ENCODE measurements at regions not wholly inside any gene's neighbourhood (a gene's known extent, or its start where the extent isn't known, plus 50 kb on each side); places are given as distances from the start of the nearest gene placed in this dataset.

DNA sequence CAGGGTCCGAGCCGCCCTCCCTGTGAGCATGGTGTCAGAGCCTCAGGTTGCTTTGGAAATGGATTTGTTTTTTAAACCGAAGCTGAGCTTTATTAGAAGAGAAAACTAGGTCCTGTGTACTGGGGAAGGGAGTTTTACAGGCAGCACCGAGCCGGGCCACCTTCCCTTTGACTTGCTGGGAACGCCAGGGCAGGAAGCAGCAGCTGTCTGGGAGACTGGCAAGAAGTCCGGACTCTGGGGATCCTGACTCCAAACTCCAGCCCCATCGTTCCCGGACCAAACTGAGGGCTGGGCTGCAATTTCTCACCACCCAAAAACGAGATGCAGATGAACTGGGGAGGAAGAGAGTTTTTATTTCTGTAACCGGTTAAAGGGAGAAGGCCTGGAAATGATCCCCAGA is 214.9 kb upstream of the KCNG1 start:
- Histone ChIP-seq H3K4me3 (ENCODE audit: control insufficient read depth in 2 of 3, extremely low read depth in 1 of 3, insufficient read depth in 2 of 3, low read depth in 1 of 3, low read length in 3 of 3) (no peak overlapping the region), H3K9me1 (ENCODE audit: control insufficient read depth, extremely low read depth, insufficient read depth, low read length) (no peaks in the 10 kb centered on the region), H3K9ac (ENCODE audit: control insufficient read depth, extremely low read depth, insufficient read depth, low read length) (no peak overlapping the region), H2AFZ (ENCODE audit: control insufficient read depth, low read length) (no peak overlapping the region), H3K27ac (ENCODE audit: control insufficient read depth, insufficient read depth, low read length) (no peak overlapping the region), H3K36me3 (ENCODE audit: control insufficient read depth in 2 of 2, extremely low read depth in 1 of 2, insufficient read depth in 2 of 2, low read length in 2 of 2) (no peaks in the 10 kb centered on the region), H3K27me3 (ENCODE audit: control insufficient read depth, extremely low read depth, insufficient read depth, low read length) (no peaks in the 10 kb centered on the region), H3K4me1 (ENCODE audit: control insufficient read depth, extremely low read depth, insufficient read depth, low read length) (no peaks in the 10 kb centered on the region), H3K4me2 (ENCODE audit: control insufficient read depth, extremely low read depth, insufficient read depth, low read depth, low read length) (no peak overlapping the region), H3K79me2 (ENCODE audit: control insufficient read depth, insufficient read depth, low read length) (no peaks in the 10 kb centered on the region), H3K9me3 (ENCODE audit: control insufficient read depth, low read depth, low read length) (peaks cover under 1% of the 10 kb centered on the region), H4K20me1 (ENCODE audit: control insufficient read depth, extremely low read depth, insufficient read depth, low read length) (no peaks in the 10 kb centered on the region)
- TF ChIP-seq EZH2 (IDR thresholded peaks at IDR 0.05; ENCODE audit: low read length), result no peak
- TF ChIP-seq, protein P1, sequence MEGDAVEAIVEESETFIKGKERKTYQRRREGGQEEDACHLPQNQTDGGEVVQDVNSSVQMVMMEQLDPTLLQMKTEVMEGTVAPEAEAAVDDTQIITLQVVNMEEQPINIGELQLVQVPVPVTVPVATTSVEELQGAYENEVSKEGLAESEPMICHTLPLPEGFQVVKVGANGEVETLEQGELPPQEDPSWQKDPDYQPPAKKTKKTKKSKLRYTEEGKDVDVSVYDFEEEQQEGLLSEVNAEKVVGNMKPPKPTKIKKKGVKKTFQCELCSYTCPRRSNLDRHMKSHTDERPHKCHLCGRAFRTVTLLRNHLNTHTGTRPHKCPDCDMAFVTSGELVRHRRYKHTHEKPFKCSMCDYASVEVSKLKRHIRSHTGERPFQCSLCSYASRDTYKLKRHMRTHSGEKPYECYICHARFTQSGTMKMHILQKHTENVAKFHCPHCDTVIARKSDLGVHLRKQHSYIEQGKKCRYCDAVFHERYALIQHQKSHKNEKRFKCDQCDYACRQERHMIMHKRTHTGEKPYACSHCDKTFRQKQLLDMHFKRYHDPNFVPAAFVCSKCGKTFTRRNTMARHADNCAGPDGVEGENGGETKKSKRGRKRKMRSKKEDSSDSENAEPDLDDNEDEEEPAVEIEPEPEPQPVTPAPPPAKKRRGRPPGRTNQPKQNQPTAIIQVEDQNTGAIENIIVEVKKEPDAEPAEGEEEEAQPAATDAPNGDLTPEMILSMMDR (optimal IDR thresholded peaks at IDR 0.05 in 1 of 3, IDR thresholded peaks at IDR 0.05 in 1 of 3, conservative IDR thresholded peaks at IDR 0.05 in 1 of 3; ENCODE audit: extremely low read depth in 1 of 3, insufficient read depth in 2 of 3, low read length in 3 of 3), result no peak
- dilution Hi-C loops (cut with MboI; ENCODE audit: extremely low pct_ligation_motif_present, low sequenced_read_pairs), result no loop called here
- DNase-seq (ENCODE audit: low read depth, low spot score) (no peak), FAIRE-seq (no peak)

DNA sequence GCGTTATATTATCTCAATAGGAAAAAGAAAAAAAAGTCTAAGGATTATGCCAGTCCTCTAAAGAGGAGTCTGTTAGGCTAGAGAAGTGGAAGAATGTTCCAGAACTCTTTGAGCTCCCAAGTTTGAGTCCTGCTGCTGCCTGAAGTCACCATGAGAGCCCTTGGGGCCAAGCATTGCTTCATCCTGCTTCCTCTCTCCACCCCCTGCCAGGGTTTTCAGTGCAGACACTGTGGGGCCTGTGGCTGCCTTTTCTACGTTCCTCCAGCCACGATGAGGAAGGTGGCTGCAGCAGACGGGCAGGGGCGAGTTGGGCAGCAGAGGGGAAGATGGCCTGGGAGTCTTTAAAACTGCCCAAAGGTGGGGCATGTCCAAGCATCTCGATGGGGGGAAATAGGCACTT is 214.4 kb upstream of the KCNG1 start:
- Histone ChIP-seq H3K4me2 (ENCODE audit: control insufficient read depth, extremely low read depth, insufficient read depth, low read depth, low read length) (no peak overlapping the region), H3K36me3 (ENCODE audit: control insufficient read depth in 2 of 2, extremely low read depth in 1 of 2, insufficient read depth in 2 of 2, low read length in 2 of 2) (no peaks in the 10 kb centered on the region), H3K9me1 (ENCODE audit: control insufficient read depth, extremely low read depth, insufficient read depth, low read length) (no peaks in the 10 kb centered on the region), H4K20me1 (ENCODE audit: control insufficient read depth, extremely low read depth, insufficient read depth, low read length) (no peaks in the 10 kb centered on the region), H3K79me2 (ENCODE audit: control insufficient read depth, insufficient read depth, low read length) (no peaks in the 10 kb centered on the region), H3K27me3 (ENCODE audit: control insufficient read depth, extremely low read depth, insufficient read depth, low read length) (no peaks in the 10 kb centered on the region), H3K9me3 (ENCODE audit: control insufficient read depth, low read depth, low read length) (no peaks in the 10 kb centered on the region), H3K4me1 (ENCODE audit: control insufficient read depth, extremely low read depth, insufficient read depth, low read length) (no peaks in the 10 kb centered on the region), H3K27ac (ENCODE audit: control insufficient read depth, insufficient read depth, low read length) (no peak overlapping the region), H3K9ac (ENCODE audit: control insufficient read depth, extremely low read depth, insufficient read depth, low read length) (no peak overlapping the region), H2AFZ (ENCODE audit: control insufficient read depth, low read length) (no peak overlapping the region), H3K4me3 (ENCODE audit: control insufficient read depth in 2 of 3, extremely low read depth in 1 of 3, insufficient read depth in 2 of 3, low read depth in 1 of 3, low read length in 3 of 3) (no peak overlapping the region)
- TF ChIP-seq, protein P1 (optimal IDR thresholded peaks at IDR 0.05 in 1 of 3, IDR thresholded peaks at IDR 0.05 in 1 of 3, conservative IDR thresholded peaks at IDR 0.05 in 1 of 3; ENCODE audit: extremely low read depth in 1 of 3, insufficient read depth in 2 of 3, low read length in 3 of 3), result no peak
- TF ChIP-seq EZH2 (IDR thresholded peaks at IDR 0.05; ENCODE audit: low read length), result no peak
- FAIRE-seq, result no peak
- dilution Hi-C loops (cut with MboI; ENCODE audit: extremely low pct_ligation_motif_present, low sequenced_read_pairs), result no loop called here
- no peak for DNase-seq (ENCODE audit: low read depth, low spot score)
